Posterior cingulate gyrus (tissue), 11 donors: ENCODE measurements at regions not wholly inside any gene's neighbourhood (a gene's known extent, or its start where the extent isn't known, plus 50 kb on each side); places are given as distances from the start of the nearest gene placed in this dataset.
A peak's percentile ranks its signal among the peaks of the same experiment; 100 is the strongest.

Experiments
- DNase-seq, 10 donors: peaks; one replicate each; pipeline versions ENCODE4 v3.0.0 to v3.0.0-alpha.2; 2020 to 2021; ENCODE audit warnings: mixed read lengths in 3 of 10
- intact Hi-C: fragments of 100-400 bp; cut with DNase I; formaldehyde crosslinking; loops from one replicate; pipeline ENCODE4 v1.15.1; 2023

- DNase-seq: no peak
- intact Hi-C loops: no loop called here
Observed at GRCh38 chr6:29999416-29999815, 57.1 kb downstream of the HLA-A start.

- DNase-seq: no peak
- intact Hi-C loops: no loop called here
Observed at GRCh38 chr6:30000156-30000791, 57.9 kb downstream of the HLA-A start.

- intact Hi-C loops: no loop called here
- no peak for DNase-seq
Observed at GRCh38 chr6:30002871-30003270, 58.2 kb upstream of the POLR1H start.

GRCh38 chr6:30005482-30005881 is 55.6 kb upstream of the POLR1H start:
- no peak for DNase-seq
- intact Hi-C loops: no loop called here

- peak in 3 of 10 donors; percentile 9 to 71 (median 16) for DNase-seq
- intact Hi-C loops: no loop called here
Observed at GRCh38 chr6:30006170-30007131, 54.6 kb upstream of the POLR1H start.

- no peak for DNase-seq
- intact Hi-C loops: no loop called here
Observed at GRCh38 chr6:30007132-30007764, 53.8 kb upstream of the POLR1H start.

- intact Hi-C loops: no loop called here
- no peak for DNase-seq
Observed at GRCh38 chr6:30009113-30009512, 52.0 kb upstream of the POLR1H start.
